ENCODE measurements at regions not wholly inside any gene's neighbourhood (a gene's known extent, or its start where the extent isn't known, plus 50 kb on each side); places are given as distances from the start of the nearest gene placed in this dataset.

- DNase-seq: peak; percentile 57 to 79 (median 71)
- TF ChIP-seq CTCF (IDR thresholded peaks at IDR 0.05; ENCODE audit: control extremely low read depth, extremely low read depth): no peak
- Histone ChIP-seq H3K36me3 (ENCODE audit: control insufficient read depth in 4 of 4, insufficient read depth in 4 of 4, low read length in 4 of 4) (no peaks in the 10 kb centered on the region), H3K9me3 (ENCODE audit: control insufficient read depth in 4 of 4, insufficient read depth in 3 of 4, low read length in 3 of 4) (peaks cover 0 to 6% (median 0%) of the 10 kb centered on the region in 4 donors), H3K27ac (ENCODE audit: low read depth in 1 of 2, low read length in 1 of 2) (no peak overlapping the region), H3K4me1 (ENCODE audit: control insufficient read depth in 5 of 5, insufficient read depth in 5 of 5, low read length in 5 of 5) (peaks cover 0 to 21% (median 0%) of the 10 kb centered on the region in 5 donors), H3K27me3 (ENCODE audit: control insufficient read depth in 3 of 3, insufficient read depth in 3 of 3, low read length in 2 of 3) (no peaks in the 10 kb centered on the region), H3K9ac (ENCODE audit: insufficient read depth in 1 of 2, low read length in 2 of 2) (no peak overlapping the region), H3K4me3 (no peak overlapping the region)
- 73 to 78% methylated on average over 2 of the region's 2 CpGs for WGBS, 2 donors
- no peak for ATAC-seq (ENCODE audit: insufficient read depth, low FRiP score)
Observed at GRCh38 chr17:62868723-62869122, 60.6 kb upstream of the MARCHF10 start.

GRCh38 chr17:62868008-62868407 is 59.9 kb upstream of the MARCHF10 start:
- Histone ChIP-seq H3K27me3 (ENCODE audit: control insufficient read depth in 3 of 3, insufficient read depth in 3 of 3, low read length in 2 of 3) (no peaks in the 10 kb centered on the region), H3K36me3 (ENCODE audit: control insufficient read depth in 4 of 4, insufficient read depth in 4 of 4, low read length in 4 of 4) (no peaks in the 10 kb centered on the region), H3K9me3 (ENCODE audit: control insufficient read depth in 4 of 4, insufficient read depth in 3 of 4, low read length in 3 of 4) (peaks cover 0 to 6% (median 0%) of the 10 kb centered on the region in 4 donors), H3K27ac (ENCODE audit: low read depth in 1 of 2, low read length in 1 of 2) (no peak overlapping the region), H3K4me3 (no peak overlapping the region), H3K4me1 (ENCODE audit: control insufficient read depth in 5 of 5, insufficient read depth in 5 of 5, low read length in 5 of 5) (peaks cover 0 to 21% (median 0%) of the 10 kb centered on the region in 5 donors), H3K9ac (ENCODE audit: insufficient read depth in 1 of 2, low read length in 2 of 2) (no peak overlapping the region)
- 95 to 98% methylated on average over 4 of the region's 4 CpGs for WGBS, 2 donors
- no peak for TF ChIP-seq CTCF (IDR thresholded peaks at IDR 0.05; ENCODE audit: control extremely low read depth, extremely low read depth)
- DNase-seq (no peak), ATAC-seq (ENCODE audit: insufficient read depth, low FRiP score) (no peak)

GRCh38 chr17:62867303-62867702 is 59.2 kb upstream of the MARCHF10 start:
- DNase-seq (no peak), ATAC-seq (ENCODE audit: insufficient read depth, low FRiP score) (no peak)
- no peak overlapping the region for H3K4me3 ChIP-seq
- H3K27me3 ChIP-seq (ENCODE audit: control insufficient read depth in 3 of 3, insufficient read depth in 3 of 3, low read length in 2 of 3): no peaks in the 10 kb centered on the region
- H3K9ac ChIP-seq (ENCODE audit: insufficient read depth in 1 of 2, low read length in 2 of 2): no peak overlapping the region
- H3K27ac ChIP-seq (ENCODE audit: low read depth in 1 of 2, low read length in 1 of 2): no peak overlapping the region
- peaks cover 0 to 6% (median 0%) of the 10 kb centered on the region in 4 donors for H3K9me3 ChIP-seq (ENCODE audit: control insufficient read depth in 4 of 4, insufficient read depth in 3 of 4, low read length in 3 of 4)
- WGBS, 2 donors: 87 to 92% methylated on average over 5 of the region's 5 CpGs
- H3K4me1 ChIP-seq (ENCODE audit: control insufficient read depth in 5 of 5, insufficient read depth in 5 of 5, low read length in 5 of 5): peaks cover 0 to 21% (median 0%) of the 10 kb centered on the region in 5 donors
- H3K36me3 ChIP-seq (ENCODE audit: control insufficient read depth in 4 of 4, insufficient read depth in 4 of 4, low read length in 4 of 4): no peaks in the 10 kb centered on the region
- no peak for TF ChIP-seq CTCF (IDR thresholded peaks at IDR 0.05; ENCODE audit: control extremely low read depth, extremely low read depth)

- no peak for TF ChIP-seq CTCF (IDR thresholded peaks at IDR 0.05; ENCODE audit: control extremely low read depth, extremely low read depth)
- DNase-seq (no peak), ATAC-seq (ENCODE audit: insufficient read depth, low FRiP score) (no peak)
- Histone ChIP-seq H3K27ac (ENCODE audit: low read depth in 1 of 2, low read length in 1 of 2) (no peak overlapping the region), H3K4me1 (ENCODE audit: control insufficient read depth in 5 of 5, insufficient read depth in 5 of 5, low read length in 5 of 5) (peaks cover 0 to 21% (median 0%) of the 10 kb centered on the region in 5 donors), H3K36me3 (ENCODE audit: control insufficient read depth in 4 of 4, insufficient read depth in 4 of 4, low read length in 4 of 4) (no peaks in the 10 kb centered on the region), H3K9me3 (ENCODE audit: control insufficient read depth in 4 of 4, insufficient read depth in 3 of 4, low read length in 3 of 4) (peaks cover 0 to 6% (median 0%) of the 10 kb centered on the region in 4 donors), H3K9ac (ENCODE audit: insufficient read depth in 1 of 2, low read length in 2 of 2) (no peak overlapping the region), H3K27me3 (ENCODE audit: control insufficient read depth in 3 of 3, insufficient read depth in 3 of 3, low read length in 2 of 3) (no peaks in the 10 kb centered on the region), H3K4me3 (no peak overlapping the region)
- WGBS, 2 donors: 64 to 76% methylated on average over 3 of the region's 3 CpGs
Observed at GRCh38 chr17:62866471-62866870, 58.4 kb upstream of the MARCHF10 start.
